Gastroesophageal sphincter (tissue), 3 donors: ENCODE measurements at regions not wholly inside any gene's neighbourhood (a gene's known extent, or its start where the extent isn't known, plus 50 kb on each side); places are given as distances from the start of the nearest gene placed in this dataset.

Source experiments
- CTCF ChIP-seq, 4 experiments: fragments of 200-600 bp in 2 of 4; fragments of 450-650 bp in 2 of 4; sonication (generic) in 1 of 4; IDR thresholded peaks; one replicate each; pipeline ENCODE4 v1.5.1; 2017 to 2019; ENCODE audit warnings: antibody characterized with exemption in 4 of 4, mild to moderate bottlenecking in 2 of 4, moderate library complexity in 2 of 4
- EP300 ChIP-seq: sonication (generic); formaldehyde crosslinking; IDR thresholded peaks from one replicate; pipeline ENCODE4 v1.6.1; 2017; ENCODE audit warnings: antibody characterized with exemption, mild to moderate bottlenecking
- POLR2A ChIP-seq, 2 donors: fragments of 450-650 bp; IDR thresholded peaks; one replicate each; pipeline ENCODE4 v1.6.1; 2017; ENCODE audit warnings: antibody characterized with exemption in 2 of 2, mild to moderate bottlenecking in 2 of 2, moderate library complexity in 1 of 2
- POLR2AphosphoS5 ChIP-seq: sonication (generic); formaldehyde crosslinking; IDR thresholded peaks from one replicate; pipeline ENCODE4 v1.6.1; 2017; ENCODE audit warnings: antibody characterized with exemption

- TF ChIP-seq CTCF (IDR thresholded peaks at IDR 0.05), result no peak
- no peak for TF ChIP-seq POLR2A (IDR thresholded peaks at IDR 0.05)
- no peak for TF ChIP-seq EP300
- TF ChIP-seq POLR2AphosphoS5, result no peak
These were observed 200.3 kb downstream of the BUB3 start for GRCh38 chr10:123354521-123354920.
